B cell (primary cell): ENCODE measurements at regions not wholly inside any gene's neighbourhood (a gene's known extent, or its start where the extent isn't known, plus 50 kb on each side); places are given as distances from the start of the nearest gene placed in this dataset.

Source experiments
- ATAC-seq: fragments of 200-7000 bp; cut with Tn5 transposase; one replicate; pipeline ENCODE4 v1.10.0; 2021; ENCODE audit warnings: low read depth, mild to moderate bottlenecking, moderate number of reproducible peaks, moderate library complexity
- CTCF ChIA-PET: fragments of 350-600 bp; sonication (Branson Sonifier 250); formaldehyde crosslinking; loops from one replicate; lab custom pipeline; 2021; ENCODE audit warnings: antibody characterized with exemption, inconsistent platforms; lab: Charles Lee
- POLR2A ChIA-PET: fragments of 350-600 bp; sonication (Branson Sonifier 250); formaldehyde crosslinking; loops from one replicate; lab custom pipeline; 2021; ENCODE audit warnings: antibody characterized with exemption; lab: Charles Lee
- DNase-seq: peaks from one replicate; pipeline ENCODE4 v3.0.0; 2013
- H2AFZ ChIP-seq: 2 replicates; pipeline ENCODE4 v1.6.1; 2012; ENCODE audit warnings: mild to moderate bottlenecking, low read depth, low read length; ENCODE audit not compliant: insufficient read depth, poor library complexity, severe bottlenecking
- H3K27ac ChIP-seq, 2 donors: 1 replicate in 1 of 2; 2 replicates in 1 of 2; pipeline ENCODE4 v1.5.1; 2012 to 2013; ENCODE audit warnings: low read length in 2 of 2, mild to moderate bottlenecking in 2 of 2, moderate library complexity in 1 of 2
- H3K27me3 ChIP-seq, 4 experiments: fragments of 200-600 bp in 1 of 4; sonication (generic) in 1 of 4; replicated peaks in 1 of 4; 1 replicate in 2 of 4; 2 replicates in 2 of 4; pipeline versions ENCODE4 v1.6.1 to v1.7.0; 2013 to 2016; ENCODE audit warnings: low read length in 3 of 4, mild to moderate bottlenecking in 2 of 4, mixed read lengths in 1 of 4, moderate library complexity in 1 of 4; ENCODE audit not compliant: insufficient read depth in 4 of 4, control insufficient read depth in 3 of 4; ENCODE audit errors: control extremely low read depth in 1 of 4
- H3K36me3 ChIP-seq, 2 experiments: replicated peaks in 1 of 2; 1 replicate in 1 of 2; 2 replicates in 1 of 2; pipeline versions ENCODE4 v1.6.1 to v1.7.1; 2013; ENCODE audit warnings: low read length in 1 of 2; ENCODE audit not compliant: insufficient read depth in 2 of 2, control insufficient read depth in 1 of 2; ENCODE audit errors: control extremely low read depth in 1 of 2, extremely low read depth in 1 of 2
- H3K4me1 ChIP-seq, 2 donors: fragments of 200-600 bp in 1 of 2; sonication (generic) in 1 of 2; 1 replicate in 1 of 2; 2 replicates in 1 of 2; pipeline versions ENCODE4 v1.5.1 to v1.6.1; 2013 to 2017; ENCODE audit warnings: low read length in 2 of 2; ENCODE audit not compliant: control insufficient read depth in 2 of 2, insufficient read depth in 2 of 2
- H3K4me2 ChIP-seq: replicated peaks from 2 replicates; pipeline ENCODE3; 2012; ENCODE audit warnings: mild to moderate bottlenecking, low read depth, low read length; ENCODE audit not compliant: poor library complexity, severe bottlenecking
- H3K4me3 ChIP-seq, 5 experiments: fragments of 200-600 bp in 1 of 5; sonication (generic) in 1 of 5; 1 replicate in 3 of 5; 2 replicates in 2 of 5; pipeline versions ENCODE4 v1.5.1 to v1.7.0; 2011 to 2016; ENCODE audit warnings: low read length in 4 of 5, mild to moderate bottlenecking in 4 of 5, low read depth in 2 of 5, control low read depth in 1 of 5, moderate library complexity in 1 of 5; ENCODE audit not compliant: insufficient read depth in 1 of 5; ENCODE audit errors: control extremely low read depth in 1 of 5, extremely low read depth in 1 of 5
- H3K79me2 ChIP-seq: fragments of 200-600 bp; sonication (generic); one replicate; pipeline ENCODE4 v1.6.0; 2016; ENCODE audit warnings: low read length; ENCODE audit not compliant: control insufficient read depth, insufficient read depth
- H3K9ac ChIP-seq: fragments of 200-600 bp; sonication (generic); 2 replicates; pipeline ENCODE4 v1.6.1; 2017; ENCODE audit warnings: mild to moderate bottlenecking, low read length, moderate library complexity
- H3K9me3 ChIP-seq, 3 donors: one replicate each; pipeline versions ENCODE4 v1.6.1 to v1.7.1; 2013; ENCODE audit warnings: low read length in 2 of 3; ENCODE audit not compliant: control insufficient read depth in 2 of 3, insufficient read depth in 1 of 3; ENCODE audit errors: control extremely low read depth in 1 of 3
- H4K20me1 ChIP-seq: 2 replicates; pipeline ENCODE4 v1.6.0; 2012; ENCODE audit warnings: mild to moderate bottlenecking, low read length; ENCODE audit not compliant: insufficient read depth, control insufficient read depth, poor library complexity, severe bottlenecking
- H3K27ac Mint-ChIP-seq: one replicate; pipeline ENCODE4 v1.8.0; 2021; ENCODE audit warnings: mixed read lengths
- H3K27me3 Mint-ChIP-seq: one replicate; pipeline ENCODE4 v1.8.0; 2021; ENCODE audit warnings: mixed read lengths
- H3K4me1 Mint-ChIP-seq: one replicate; pipeline ENCODE4 v1.8.0; 2021; ENCODE audit warnings: mixed read lengths
- H3K4me3 Mint-ChIP-seq: one replicate; pipeline ENCODE4 v1.8.0; 2021; ENCODE audit warnings: mixed read lengths
- H3K9me3 Mint-ChIP-seq: one replicate; pipeline ENCODE4 v1.8.0; 2022; ENCODE audit warnings: mixed read lengths; ENCODE audit not compliant: insufficient read depth
- EZH2 ChIP-seq: IDR thresholded peaks from 2 replicates; pipeline ENCODE4 v1.6.1; 2012; ENCODE audit warnings: borderline replicate concordance, low read depth, mild to moderate bottlenecking, moderate library complexity, low read length; ENCODE audit not compliant: insufficient read depth, poor library complexity, severe bottlenecking
- WGBS: methylation state at CpG from one replicate; pipeline ENCODE4 v1.1.5; 2013; ENCODE audit warnings: missing lambda C conversion rate; ENCODE audit not compliant: insufficient coverage; 5-methylcytosine and 5-hydroxymethylcytosine counted together
- intact Hi-C: fragments of 100-400 bp; cut with micrococcal nuclease; formaldehyde crosslinking; loops from one replicate; pipeline ENCODE4 v1.10.0; 2022
- TF ChIP-seq, protein P1 (sequence below): fragments of 200-600 bp; IDR thresholded peaks from one replicate; pipeline ENCODE4 v1.8.0; 2022; ENCODE audit warnings: antibody characterized with exemption, mild to moderate bottlenecking

DNA sequence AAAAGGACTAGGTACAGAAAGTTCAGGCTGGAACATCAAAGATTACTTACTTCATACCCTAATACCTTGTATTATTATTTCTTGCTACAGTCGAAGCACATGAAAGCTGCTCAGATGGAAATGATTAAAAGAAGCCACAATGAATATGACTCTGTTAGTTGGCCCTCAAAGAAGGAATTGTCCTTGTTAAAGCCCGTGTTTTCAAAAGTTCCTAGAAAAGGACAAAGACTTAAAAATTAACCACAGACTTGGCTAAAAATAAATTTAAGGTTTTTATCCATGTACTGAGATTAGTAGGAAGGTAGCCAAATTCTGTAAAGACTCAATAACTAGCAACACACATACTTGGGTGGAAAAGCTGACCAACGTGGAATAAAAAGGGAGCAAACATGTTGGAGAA, 251.0 kb upstream of the RARB start:
- POLR2A ChIA-PET: no interaction called here
- ATAC-seq (no peak), DNase-seq (no peak)
- no peaks in the 10 kb centered on the region for H4K20me1 ChIP-seq
- no CpG with 5 or more reads among the region's 3 CpGs for WGBS
- H3K4me3 ChIP-seq: no peak overlapping the region
- H3K4me2 ChIP-seq: no peak overlapping the region
- no peaks in the 10 kb centered on the region for H3K79me2 ChIP-seq
- H2AFZ ChIP-seq: no peak overlapping the region
- intact Hi-C loops: no loop called here
- Mint-ChIP-seq H3K27ac (no peak overlapping the region), H3K4me3 (no peak overlapping the region), H3K9me3 (peaks cover 9% of the 10 kb centered on the region), H3K27me3 (no peaks in the 10 kb centered on the region), H3K4me1 (no peaks in the 10 kb centered on the region)
- no peaks in the 10 kb centered on the region for H3K36me3 ChIP-seq
- H3K27ac ChIP-seq: no peak overlapping the region
- TF ChIP-seq, protein P1, sequence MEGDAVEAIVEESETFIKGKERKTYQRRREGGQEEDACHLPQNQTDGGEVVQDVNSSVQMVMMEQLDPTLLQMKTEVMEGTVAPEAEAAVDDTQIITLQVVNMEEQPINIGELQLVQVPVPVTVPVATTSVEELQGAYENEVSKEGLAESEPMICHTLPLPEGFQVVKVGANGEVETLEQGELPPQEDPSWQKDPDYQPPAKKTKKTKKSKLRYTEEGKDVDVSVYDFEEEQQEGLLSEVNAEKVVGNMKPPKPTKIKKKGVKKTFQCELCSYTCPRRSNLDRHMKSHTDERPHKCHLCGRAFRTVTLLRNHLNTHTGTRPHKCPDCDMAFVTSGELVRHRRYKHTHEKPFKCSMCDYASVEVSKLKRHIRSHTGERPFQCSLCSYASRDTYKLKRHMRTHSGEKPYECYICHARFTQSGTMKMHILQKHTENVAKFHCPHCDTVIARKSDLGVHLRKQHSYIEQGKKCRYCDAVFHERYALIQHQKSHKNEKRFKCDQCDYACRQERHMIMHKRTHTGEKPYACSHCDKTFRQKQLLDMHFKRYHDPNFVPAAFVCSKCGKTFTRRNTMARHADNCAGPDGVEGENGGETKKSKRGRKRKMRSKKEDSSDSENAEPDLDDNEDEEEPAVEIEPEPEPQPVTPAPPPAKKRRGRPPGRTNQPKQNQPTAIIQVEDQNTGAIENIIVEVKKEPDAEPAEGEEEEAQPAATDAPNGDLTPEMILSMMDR: no peak
- no peaks in the 10 kb centered on the region for H3K4me1 ChIP-seq
- peaks cover 0 to 3% (median 0%) of the 10 kb centered on the region in 3 donors for H3K9me3 ChIP-seq
- no peaks in the 10 kb centered on the region for H3K27me3 ChIP-seq
- CTCF ChIA-PET: no interaction called here
- H3K9ac ChIP-seq: no peak overlapping the region

DNA sequence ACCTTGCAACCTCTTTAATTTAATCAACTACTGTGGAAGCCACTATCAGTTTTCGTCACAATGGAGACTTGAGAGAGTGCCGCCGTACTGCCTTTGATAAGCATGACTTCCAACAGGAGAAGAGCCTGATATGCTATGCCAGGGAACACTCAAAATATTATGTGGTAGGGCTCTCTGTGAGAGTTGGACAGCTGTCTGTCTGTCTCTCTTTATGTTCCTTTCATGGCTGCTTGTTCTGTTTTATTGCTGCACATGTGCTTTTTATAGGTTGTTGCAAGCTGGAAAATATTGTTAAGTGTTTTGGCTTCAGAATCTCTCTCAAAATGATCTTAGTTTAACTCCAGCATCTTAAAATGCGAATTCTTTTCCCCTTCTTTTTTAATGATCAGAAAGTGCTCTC, 249.4 kb upstream of the RARB start:
- no peaks in the 10 kb centered on the region for H3K27me3 ChIP-seq
- no peak overlapping the region for H3K9ac ChIP-seq
- Mint-ChIP-seq H3K27ac (no peak overlapping the region), H3K4me1 (no peaks in the 10 kb centered on the region), H3K9me3 (peaks cover 9% of the 10 kb centered on the region), H3K27me3 (no peaks in the 10 kb centered on the region), H3K4me3 (no peak overlapping the region)
- H3K4me3 ChIP-seq: no peak overlapping the region
- no peaks in the 10 kb centered on the region for H4K20me1 ChIP-seq
- WGBS: 96% methylated on average over 3 of the region's 4 CpGs
- H3K9me3 ChIP-seq: peaks cover 0 to 3% (median 0%) of the 10 kb centered on the region in 3 donors
- no peaks in the 10 kb centered on the region for H3K36me3 ChIP-seq
- intact Hi-C loops: no loop called here
- POLR2A ChIA-PET: no interaction called here
- H2AFZ ChIP-seq: no peak overlapping the region
- H3K4me2 ChIP-seq: no peak overlapping the region
- no peak overlapping the region for H3K27ac ChIP-seq
- no peaks in the 10 kb centered on the region for H3K79me2 ChIP-seq
- TF ChIP-seq, protein P1: no peak
- no peak for TF ChIP-seq EZH2
- CTCF ChIA-PET: no interaction called here
- DNase-seq (no peak), ATAC-seq (no peak)
- no peaks in the 10 kb centered on the region for H3K4me1 ChIP-seq
